ENCODE measurements at regions not wholly inside any gene's neighbourhood (a gene's known extent, or its start where the extent isn't known, plus 50 kb on each side); places are given as distances from the start of the nearest gene placed in this dataset.

GRCh38 chr4:115763051-115763450 lies 649.6 kb upstream of the NDST4 start:
- no peak for TF ChIP-seq CTCF (IDR thresholded peaks at IDR 0.05)
- no peak for TF ChIP-seq REST (IDR thresholded peaks at IDR 0.05; ENCODE audit: insufficient read depth in 1 of 2, low read depth in 2 of 2, low read length in 1 of 2)
